ENCODE measurements at regions not wholly inside any gene's neighbourhood (a gene's known extent, or its start where the extent isn't known, plus 50 kb on each side); places are given as distances from the start of the nearest gene placed in this dataset.

- TF ChIP-seq SP1 (IDR thresholded peaks at IDR 0.05; ENCODE audit: low read depth) (no peak), FOSL1 (IDR thresholded peaks at IDR 0.05; ENCODE audit: low read depth) (no peak)
Measured at GRCh38 chr2:194714541-194714940, 942.5 kb upstream of the SLC39A10 start (continued).

GRCh38 chr2:194709840-194710239, 947.2 kb upstream of the SLC39A10 start:
- RAD21 ChIA-PET (ENCODE audit: low non-redundant PET in 1 of 2, low total read pairs in 2 of 2, uncharacterized antibody in 2 of 2, unreplicated experiment in 2 of 2), result no interaction called here
- CTCF ChIA-PET, result no interaction called here
- POLR2A ChIA-PET, result no interaction called here
- H3K36me3 ChIP-seq (ENCODE audit: control insufficient read depth in 1 of 2, insufficient read depth in 2 of 2, low read length in 2 of 2), result no peaks in the 10 kb centered on the region
- no peaks in the 10 kb centered on the region for H4K20me1 ChIP-seq (ENCODE audit: insufficient read depth)
- TF ChIP-seq CBX3 (IDR thresholded peaks at IDR 0.05; ENCODE audit: low read depth) (no peak), EZH2 (IDR thresholded peaks at IDR 0.05) (no peak), JUND (IDR thresholded peaks at IDR 0.05) (no peak), ATF3 (IDR thresholded peaks at IDR 0.05) (no peak), EGR1 (IDR thresholded peaks at IDR 0.05; ENCODE audit: low read depth) (no peak), CTCF (IDR thresholded peaks at IDR 0.05 in 2 of 3, conservative IDR thresholded peaks at IDR 0.05 in 1 of 3; ENCODE audit: borderline replicate concordance in 1 of 3, insufficient read depth in 1 of 3, low read depth in 2 of 3, low read length in 2 of 3) (no peak), ELF1 (IDR thresholded peaks at IDR 0.05; ENCODE audit: borderline replicate concordance, low read depth) (no peak), ZNF274 (IDR thresholded peaks at IDR 0.05; ENCODE audit: low read depth, low read length) (no peak), ZFX (IDR thresholded peaks at IDR 0.05) (no peak), POLR2AphosphoS5 (IDR thresholded peaks at IDR 0.05; ENCODE audit: low read depth, low read length) (no peak), MAX (IDR thresholded peaks at IDR 0.05) (no peak), EZH2phosphoT487 (IDR thresholded peaks at IDR 0.05; ENCODE audit: borderline replicate concordance) (no peak), REST (IDR thresholded peaks at IDR 0.05; ENCODE audit: low read depth) (no peak), ZBTB33 (IDR thresholded peaks at IDR 0.05; ENCODE audit: extremely low read depth, insufficient replicate concordance, low read length) (no peak), SIN3A (IDR thresholded peaks at IDR 0.05; ENCODE audit: low read depth) (no peak)
- BruUV-seq (replicated peaks), result no TSS peak
- no peak overlapping the region for H2AFZ ChIP-seq (ENCODE audit: low read depth, low read length, poor library complexity, severe bottlenecking)
- no peak overlapping the region for H3K9ac ChIP-seq (ENCODE audit: low read length)
- DNase-seq (ENCODE audit: low read depth, low spot score) (no peak), ATAC-seq (no peak)
- H3K9me3 ChIP-seq (ENCODE audit: control insufficient read depth in 1 of 2, insufficient read depth in 1 of 2, low read depth in 1 of 2, low read length in 2 of 2), result no peaks in the 10 kb centered on the region
- no peaks in the 10 kb centered on the region for H3K79me2 ChIP-seq (ENCODE audit: insufficient read depth, low read length)
- H3K27me3 ChIP-seq (ENCODE audit: insufficient read depth, low read length), result no peaks in the 10 kb centered on the region
- no peak overlapping the region for H3K4me2 ChIP-seq (ENCODE audit: low read length)
- no peaks in the 10 kb centered on the region for H3K9me2 ChIP-seq (ENCODE audit: insufficient read depth)
- H3K4me1 ChIP-seq (ENCODE audit: control insufficient read depth in 1 of 2, insufficient read depth in 2 of 2, low read length in 2 of 2), result no peaks in the 10 kb centered on the region
- intact Hi-C loops (cut with micrococcal nuclease), result no loop called here
- H3K27ac ChIP-seq (ENCODE audit: low read depth, low read length), result no peak overlapping the region
- H3K4me3 ChIP-seq (replicated peaks in 1 of 2; ENCODE audit: low read depth in 1 of 2, low read length in 2 of 2), result no peak overlapping the region

Measured in HCT116 (cell line).